OCI-LY1 (cell line): ENCODE measurements at regions not wholly inside any gene's neighbourhood (a gene's known extent, or its start where the extent isn't known, plus 50 kb on each side); places are given as distances from the start of the nearest gene placed in this dataset.

Experiments
- H2AFZ ChIP-seq: fragments of 200-600 bp; sonication (generic), shearing (Covaris generic); 2 replicates; pipeline ENCODE4 v1.6.0; 2014; ENCODE audit warnings: antibody characterized with exemption, mild to moderate bottlenecking, low read length
- H3F3A ChIP-seq: fragments of 200-600 bp; sonication (generic), shearing (Covaris generic); 2 replicates; pipeline ENCODE4 v1.6.0; 2014; ENCODE audit warnings: mild to moderate bottlenecking, antibody characterized with exemption, low read length, moderate library complexity; ENCODE audit not compliant: insufficient read depth
- H3K27ac ChIP-seq: fragments of 200-600 bp; sonication (generic); 2 replicates; pipeline ENCODE4 v1.5.1; 2014; ENCODE audit warnings: low read length, mixed run types, mild to moderate bottlenecking, low read depth; ENCODE audit not compliant: poor library complexity, severe bottlenecking
- H3K27me3 ChIP-seq: fragments of 200-600 bp; sonication (generic); 2 replicates; pipeline ENCODE4 v1.6.0; 2014; ENCODE audit warnings: antibody characterized with exemption, mild to moderate bottlenecking, low read length, moderate library complexity; ENCODE audit not compliant: insufficient read depth
- H3K36me3 ChIP-seq: fragments of 200-600 bp; sonication (generic); 2 replicates; pipeline ENCODE4 v1.6.1; 2014; ENCODE audit warnings: mild to moderate bottlenecking, antibody characterized with exemption, low read length, moderate library complexity, mixed read lengths; ENCODE audit not compliant: insufficient read depth
- H3K4me1 ChIP-seq: fragments of 200-600 bp; sonication (generic); 2 replicates; pipeline ENCODE4 v1.5.1; 2014; ENCODE audit warnings: mild to moderate bottlenecking, low read length, moderate library complexity; ENCODE audit not compliant: insufficient read depth, severe bottlenecking
- H3K4me2 ChIP-seq: fragments of 200-600 bp; sonication (generic), shearing (Covaris generic); 2 replicates; pipeline ENCODE4 v1.6.1; 2014; ENCODE audit warnings: low read length
- H3K4me3 ChIP-seq: fragments of 200-600 bp; sonication (generic); 2 replicates; pipeline ENCODE4 v1.5.1; 2014; ENCODE audit warnings: low read length, low read depth, mild to moderate bottlenecking, mixed read lengths; ENCODE audit not compliant: poor library complexity, severe bottlenecking
- H3K79me2 ChIP-seq: fragments of 200-600 bp; shearing (Covaris generic); 2 replicates; pipeline ENCODE4 v1.6.1; 2016; ENCODE audit warnings: mixed run types, low read length, mixed read lengths; ENCODE audit not compliant: insufficient read depth
- H3K9ac ChIP-seq: fragments of 200-600 bp; sonication (generic), shearing (Covaris generic); 2 replicates; pipeline ENCODE4 v1.6.1; 2014; ENCODE audit warnings: mild to moderate bottlenecking, low read length, mixed read lengths
- H3K9me2 ChIP-seq: fragments of 200-600 bp; sonication (generic), shearing (Covaris generic); 2 replicates; pipeline ENCODE4 v1.6.1; 2014; ENCODE audit warnings: low read depth, mild to moderate bottlenecking, low read length, mixed read lengths
- H3K9me3 ChIP-seq: fragments of 200-600 bp; shearing (Covaris generic); 2 replicates; pipeline ENCODE4 v1.6.1; 2014; ENCODE audit warnings: low read length, mixed read lengths
- H4K20me1 ChIP-seq: fragments of 200-600 bp; sonication (generic), shearing (Covaris generic); 2 replicates; pipeline ENCODE4 v1.6.0; 2016; ENCODE audit warnings: mild to moderate bottlenecking, low read length; ENCODE audit not compliant: insufficient read depth
- CTCF ChIP-seq: fragments of 200-600 bp; sonication (generic), shearing (Covaris generic); IDR thresholded peaks from 2 replicates; pipeline ENCODE4 v1.5.1; 2017; ENCODE audit warnings: mild to moderate bottlenecking, antibody characterized with exemption, low read length, moderate library complexity, mixed read lengths
- EZH2 ChIP-seq: fragments of 200-600 bp; sonication (generic), shearing (Covaris generic); IDR thresholded peaks from 2 replicates; pipeline ENCODE4 v1.8.0; 2017; ENCODE audit warnings: borderline replicate concordance, mixed run types, mild to moderate bottlenecking, antibody characterized with exemption, low read length, moderate library complexity, mixed read lengths

GRCh38 chr2:43035922-43036321, 190.5 kb downstream of the ZFP36L2 start:
- TF ChIP-seq EZH2 (no peak), CTCF (no peak)
- H3K4me1 ChIP-seq, result no peaks in the 10 kb centered on the region
- H3K9me3 ChIP-seq, result no peaks in the 10 kb centered on the region

GRCh38 chr2:43034921-43035320, 191.5 kb downstream of the ZFP36L2 start:
- Histone ChIP-seq H3K4me2 (no peak overlapping the region), H3K4me3 (no peak overlapping the region), H3K4me1 (no peaks in the 10 kb centered on the region), H3F3A (no peaks in the 10 kb centered on the region), H3K9ac (no peak overlapping the region), H3K36me3 (no peaks in the 10 kb centered on the region), H2AFZ (no peak overlapping the region), H3K9me3 (no peaks in the 10 kb centered on the region), H4K20me1 (no peaks in the 10 kb centered on the region), H3K27ac (no peak overlapping the region), H3K9me2 (no peaks in the 10 kb centered on the region), H3K27me3 (peaks cover 19% of the 10 kb centered on the region; the same call in 1 of the 2 replicates), H3K79me2 (no peaks in the 10 kb centered on the region)
- TF ChIP-seq CTCF (no peak), EZH2 (no peak)

More at GRCh38 chr2:43035922-43036321, 190.5 kb downstream of the ZFP36L2 start:
- Histone ChIP-seq H3K4me3 (no peak overlapping the region), H3K4me2 (no peak overlapping the region), H3K79me2 (no peaks in the 10 kb centered on the region), H3K36me3 (no peaks in the 10 kb centered on the region), H3K27me3 (peaks cover 19% of the 10 kb centered on the region; the same call in 1 of the 2 replicates), H3K9me2 (no peaks in the 10 kb centered on the region), H4K20me1 (no peaks in the 10 kb centered on the region), H2AFZ (no peak overlapping the region), H3F3A (no peaks in the 10 kb centered on the region), H3K27ac (no peak overlapping the region), H3K9ac (no peak overlapping the region)

GRCh38 chr2:43034242-43034619, 192.2 kb downstream of the ZFP36L2 start:
- no peaks in the 10 kb centered on the region for H3F3A ChIP-seq
- H3K27ac ChIP-seq, result no peak overlapping the region
- no peak overlapping the region for H3K9ac ChIP-seq
- H3K4me2 ChIP-seq, result no peak overlapping the region
- H3K4me1 ChIP-seq, result no peaks in the 10 kb centered on the region
- H3K36me3 ChIP-seq, result no peaks in the 10 kb centered on the region
- H3K79me2 ChIP-seq, result no peaks in the 10 kb centered on the region
- no peak for TF ChIP-seq EZH2
- TF ChIP-seq CTCF, result no peak
- H3K4me3 ChIP-seq, result no peak overlapping the region
- no peaks in the 10 kb centered on the region for H3K9me3 ChIP-seq
- H3K27me3 ChIP-seq, result peaks cover 19% of the 10 kb centered on the region; the same call in 1 of the 2 replicates
- H3K9me2 ChIP-seq, result no peaks in the 10 kb centered on the region
- H2AFZ ChIP-seq, result no peak overlapping the region
- H4K20me1 ChIP-seq, result no peaks in the 10 kb centered on the region
